ENCODE measurements at regions not wholly inside any gene's neighbourhood (a gene's known extent, or its start where the extent isn't known, plus 50 kb on each side); places are given as distances from the start of the nearest gene placed in this dataset.

GRCh38 chr2:238576674-238577073 lies 149.9 kb downstream of the ASB1 start:
- DNase-seq (ENCODE audit: low read depth in 2 of 2, low spot score in 1 of 2), result no peak

GRCh38 chr2:238578256-238578655 lies 151.5 kb downstream of the ASB1 start:
- no peak for DNase-seq (ENCODE audit: low read depth in 2 of 2, low spot score in 1 of 2)

GRCh38 chr2:238580486-238580885 lies 153.8 kb downstream of the ASB1 start:
- no peak for DNase-seq (ENCODE audit: low read depth in 2 of 2, low spot score in 1 of 2)

- no peak for DNase-seq (ENCODE audit: low read depth in 2 of 2, low spot score in 1 of 2)
These were observed 154.4 kb downstream of the ASB1 start for GRCh38 chr2:238581126-238581525.

- no peak for DNase-seq (ENCODE audit: low read depth in 2 of 2, low spot score in 1 of 2)
These were observed 155.4 kb downstream of the ASB1 start for GRCh38 chr2:238582159-238582558.

- DNase-seq (ENCODE audit: low read depth in 2 of 2, low spot score in 1 of 2), result no peak
These were observed 157.9 kb downstream of the ASB1 start for GRCh38 chr2:238584617-238585016.

GRCh38 chr2:238585836-238586821 lies 159.4 kb downstream of the ASB1 start:
- DNase-seq (ENCODE audit: low read depth in 2 of 2, low spot score in 1 of 2), result no peak

GRCh38 chr2:238586931-238587775 lies 160.4 kb downstream of the ASB1 start:
- no peak for DNase-seq (ENCODE audit: low read depth in 2 of 2, low spot score in 1 of 2)

- no peak for DNase-seq (ENCODE audit: low read depth in 2 of 2, low spot score in 1 of 2)
These were observed 161.3 kb downstream of the ASB1 start for GRCh38 chr2:238587776-238588660.

- DNase-seq (ENCODE audit: low read depth in 2 of 2, low spot score in 1 of 2), result no peak
These were observed 163.1 kb downstream of the ASB1 start for GRCh38 chr2:238589591-238590460.

- no peak for DNase-seq (ENCODE audit: low read depth in 2 of 2, low spot score in 1 of 2)
These were observed 165.0 kb downstream of the ASB1 start for GRCh38 chr2:238591732-238592131.

GRCh38 chr2:238593236-238593635 lies 166.5 kb downstream of the ASB1 start:
- DNase-seq (ENCODE audit: low read depth in 2 of 2, low spot score in 1 of 2), result no peak

- DNase-seq (ENCODE audit: low read depth in 2 of 2, low spot score in 1 of 2), result no peak
These were observed 167.0 kb downstream of the ASB1 start for GRCh38 chr2:238593678-238594077.

GRCh38 chr2:238594796-238595749 lies 168.3 kb downstream of the ASB1 start:
- no peak for DNase-seq (ENCODE audit: low read depth in 2 of 2, low spot score in 1 of 2)

- no peak for DNase-seq (ENCODE audit: low read depth in 2 of 2, low spot score in 1 of 2)
These were observed 169.2 kb downstream of the ASB1 start for GRCh38 chr2:238595750-238596570.

GRCh38 chr2:238596571-238597551 lies 170.1 kb downstream of the ASB1 start:
- no peak for DNase-seq (ENCODE audit: low read depth in 2 of 2, low spot score in 1 of 2)
